Calu3 (cell line): ENCODE measurements at regions not wholly inside any gene's neighbourhood (a gene's known extent, or its start where the extent isn't known, plus 50 kb on each side); places are given as distances from the start of the nearest gene placed in this dataset.

Experiments
- BruUV-seq: library from RNA; stranded (reverse); fragments of 400-500 nt; replicated peaks from 2 replicates; lab custom pipeline; 2021; lab: Mats Ljungman, UMichigan
- CTCF ChIA-PET: fragments of 300-600 bp; sonication (Branson Sonifier 250); formaldehyde crosslinking; loops from one replicate; lab custom pipeline; 2022; ENCODE audit warnings: antibody characterized with exemption; lab: Charles Lee
- DNase-seq: peaks from one replicate; pipeline ENCODE4 v3.0.0; 2022
- H3K27ac Mint-ChIP-seq: one replicate; pipeline ENCODE4 v1.8.0; 2022; ENCODE audit warnings: mixed read lengths; ENCODE audit not compliant: unreplicated experiment
- H3K27me3 Mint-ChIP-seq: one replicate; pipeline ENCODE4 v1.8.0; 2022; ENCODE audit warnings: mixed read lengths; ENCODE audit not compliant: unreplicated experiment
- H3K36me3 Mint-ChIP-seq: one replicate; pipeline ENCODE4 v1.8.0; 2022; ENCODE audit warnings: mild to moderate bottlenecking, moderate library complexity, mixed read lengths; ENCODE audit not compliant: insufficient read depth, unreplicated experiment
- H3K4me1 Mint-ChIP-seq: one replicate; pipeline ENCODE4 v1.8.0; 2022; ENCODE audit warnings: mild to moderate bottlenecking, low read depth, mixed read lengths; ENCODE audit not compliant: unreplicated experiment
- H3K4me3 Mint-ChIP-seq: one replicate; pipeline ENCODE4 v1.8.0; 2022; ENCODE audit warnings: mild to moderate bottlenecking, low read depth, moderate library complexity, mixed read lengths; ENCODE audit not compliant: unreplicated experiment
- H3K9me3 Mint-ChIP-seq: one replicate; pipeline ENCODE4 v1.8.0; 2022; ENCODE audit warnings: low read depth, mixed read lengths; ENCODE audit not compliant: unreplicated experiment
- CTCF ChIP-seq: fragments of 200-600 bp; IDR thresholded peaks from one replicate; pipeline ENCODE4 v1.8.0; 2022; ENCODE audit warnings: antibody characterized with exemption; ENCODE audit not compliant: unreplicated experiment
- intact Hi-C: fragments of 100-400 bp; cut with micrococcal nuclease; formaldehyde crosslinking; loops from one replicate; pipeline ENCODE4 v1.10.0; 2022; ENCODE audit not compliant: unreplicated experiment

GRCh38 chr4:13260513-13260912, 223.6 kb downstream of the RAB28 start:
- H3K27ac Mint-ChIP-seq: no peak overlapping the region
- H3K4me3 Mint-ChIP-seq: no peak overlapping the region
- no peak for TF ChIP-seq CTCF
- no TSS peak for BruUV-seq
- H3K27me3 Mint-ChIP-seq: no peaks in the 10 kb centered on the region
- intact Hi-C loops: no loop called here
- H3K4me1 Mint-ChIP-seq: no peaks in the 10 kb centered on the region
- H3K36me3 Mint-ChIP-seq: no peaks in the 10 kb centered on the region
- CTCF ChIA-PET: no interaction called here
- no peak for DNase-seq
- peaks cover 17% of the 10 kb centered on the region for H3K9me3 Mint-ChIP-seq

DNA sequence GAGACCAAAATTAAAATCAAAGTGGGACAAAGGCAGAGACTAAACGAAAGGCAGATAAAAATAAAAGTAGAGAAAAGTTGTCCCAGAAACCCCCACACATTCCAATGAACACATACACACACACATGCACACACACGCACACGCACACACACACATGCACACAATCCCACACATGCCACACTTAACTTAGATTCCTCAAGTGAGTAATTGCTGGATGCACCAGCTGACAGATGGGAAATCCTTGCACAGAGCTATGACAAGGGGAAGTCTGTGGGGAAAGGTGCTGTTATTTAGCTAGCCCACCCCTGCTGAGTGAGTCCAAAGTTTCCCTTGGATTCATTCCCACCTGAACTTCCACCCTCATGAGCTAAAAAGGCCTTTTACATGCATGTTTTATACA, 233.9 kb downstream of the RAB28 start:
- no peak for DNase-seq
- BruUV-seq: no TSS peak
- Mint-ChIP-seq H3K4me1 (no peaks in the 10 kb centered on the region), H3K9me3 (peaks cover 24% of the 10 kb centered on the region), H3K4me3 (no peak overlapping the region), H3K27ac (no peak overlapping the region), H3K27me3 (no peaks in the 10 kb centered on the region), H3K36me3 (no peaks in the 10 kb centered on the region)
- CTCF ChIA-PET: no interaction called here
- TF ChIP-seq CTCF: no peak
- intact Hi-C loops: no loop called here

GRCh38 chr4:13248621-13249298, 235.4 kb downstream of the RAB28 start:
- Mint-ChIP-seq H3K36me3 (no peaks in the 10 kb centered on the region), H3K27me3 (no peaks in the 10 kb centered on the region), H3K27ac (no peak overlapping the region), H3K9me3 (peaks cover 24% of the 10 kb centered on the region), H3K4me3 (no peak overlapping the region), H3K4me1 (no peaks in the 10 kb centered on the region)
- intact Hi-C loops: no loop called here
- BruUV-seq: no TSS peak
- TF ChIP-seq CTCF: no peak
- CTCF ChIA-PET: no interaction called here
- DNase-seq: no peak

DNA sequence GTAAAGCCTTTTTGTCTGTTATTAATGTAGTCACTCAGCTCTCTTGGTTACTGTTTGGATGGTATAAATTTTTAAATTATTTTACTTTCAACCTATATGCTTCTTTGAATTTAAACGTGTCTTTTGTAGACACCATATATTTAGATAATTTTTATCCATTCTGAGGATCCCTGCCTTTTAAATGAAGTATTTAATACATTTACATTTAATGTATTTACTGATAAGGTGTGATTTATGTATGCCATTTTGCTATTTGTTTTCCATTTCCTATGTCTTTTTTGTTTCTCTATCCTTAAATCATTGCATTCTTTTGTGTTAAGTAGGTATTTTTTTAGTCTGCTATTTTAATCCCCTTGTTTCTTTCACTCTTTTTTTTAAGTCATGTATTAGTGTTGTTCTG, 238.0 kb downstream of the RAB28 start:
- no TSS peak for BruUV-seq
- CTCF ChIA-PET: no interaction called here
- Mint-ChIP-seq H3K9me3 (peaks cover 23% of the 10 kb centered on the region), H3K36me3 (no peaks in the 10 kb centered on the region), H3K27me3 (no peaks in the 10 kb centered on the region), H3K27ac (no peak overlapping the region), H3K4me1 (no peaks in the 10 kb centered on the region), H3K4me3 (no peak overlapping the region)
- no peak for TF ChIP-seq CTCF
- no peak for DNase-seq
- intact Hi-C loops: no loop called here
